ENCODE measurements at regions not wholly inside any gene's neighbourhood (a gene's known extent, or its start where the extent isn't known, plus 50 kb on each side); places are given as distances from the start of the nearest gene placed in this dataset.

DNA sequence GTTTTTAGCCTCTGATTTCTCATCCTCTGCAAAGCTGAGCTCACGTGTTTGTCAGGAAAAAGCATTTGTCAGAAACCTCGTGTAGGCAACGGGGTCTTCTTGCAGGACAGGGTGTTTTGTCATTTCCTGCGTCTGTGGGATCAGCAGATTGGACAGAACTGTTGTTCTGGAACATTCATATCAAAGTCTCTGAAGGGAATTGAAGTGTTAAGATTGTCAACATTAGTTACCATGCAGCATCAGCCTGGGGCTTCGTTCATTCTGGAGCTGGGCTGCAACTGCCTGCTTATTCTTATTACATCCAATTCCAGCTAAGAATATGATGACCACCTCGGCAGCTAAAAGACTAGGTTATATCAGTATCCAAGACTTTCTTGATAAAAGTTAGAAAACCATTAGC lies 71.0 kb upstream of the RALGAPA2 start:
- DNase-seq (ENCODE audit: low read depth in 1 of 2, low spot score in 1 of 2) = no peak
- 5% methylated on average over 6 of the region's 6 CpGs for WGBS (ENCODE audit: missing lambda C conversion rate)
- CTCF ChIA-PET = interaction anchor here (0.6 to 1.6 kb wide), 6 partner anchors 10 to 722 kb away, joined by 4 to 5 read pairs (median 4); no protein-coding TSS in a partner anchor
- no peak overlapping the region for H3K4me3 ChIP-seq
- no peak overlapping the region for H3K27ac ChIP-seq
- no peak for TF ChIP-seq RNF2 (IDR thresholded peaks at IDR 0.05; ENCODE audit: borderline replicate concordance, low read depth)
- no peak for TF ChIP-seq NR3C1 (IDR thresholded peaks at IDR 0.05)
- TF ChIP-seq, protein P1, sequence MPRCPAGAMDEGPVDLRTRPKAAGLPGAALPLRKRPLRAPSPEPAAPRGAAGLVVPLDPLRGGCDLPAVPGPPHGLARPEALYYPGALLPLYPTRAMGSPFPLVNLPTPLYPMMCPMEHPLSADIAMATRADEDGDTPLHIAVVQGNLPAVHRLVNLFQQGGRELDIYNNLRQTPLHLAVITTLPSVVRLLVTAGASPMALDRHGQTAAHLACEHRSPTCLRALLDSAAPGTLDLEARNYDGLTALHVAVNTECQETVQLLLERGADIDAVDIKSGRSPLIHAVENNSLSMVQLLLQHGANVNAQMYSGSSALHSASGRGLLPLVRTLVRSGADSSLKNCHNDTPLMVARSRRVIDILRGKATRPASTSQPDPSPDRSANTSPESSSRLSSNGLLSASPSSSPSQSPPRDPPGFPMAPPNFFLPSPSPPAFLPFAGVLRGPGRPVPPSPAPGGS (IDR thresholded peaks at IDR 0.05) = no peak
- no peak for TF ChIP-seq CHD4 (IDR thresholded peaks at IDR 0.05; ENCODE audit: borderline replicate concordance)
- no peak for TF ChIP-seq CHD2 (IDR thresholded peaks at IDR 0.05; ENCODE audit: low read length, partially characterized antibody)
- H3K4me1 ChIP-seq = no peaks in the 10 kb centered on the region
- FAIRE-seq = no peak
- no peak for ATAC-seq
- H3K4me2 ChIP-seq = no peak overlapping the region
- POLR2A ChIA-PET = no interaction called here
- H3K9me3 ChIP-seq = no peaks in the 10 kb centered on the region

DNA sequence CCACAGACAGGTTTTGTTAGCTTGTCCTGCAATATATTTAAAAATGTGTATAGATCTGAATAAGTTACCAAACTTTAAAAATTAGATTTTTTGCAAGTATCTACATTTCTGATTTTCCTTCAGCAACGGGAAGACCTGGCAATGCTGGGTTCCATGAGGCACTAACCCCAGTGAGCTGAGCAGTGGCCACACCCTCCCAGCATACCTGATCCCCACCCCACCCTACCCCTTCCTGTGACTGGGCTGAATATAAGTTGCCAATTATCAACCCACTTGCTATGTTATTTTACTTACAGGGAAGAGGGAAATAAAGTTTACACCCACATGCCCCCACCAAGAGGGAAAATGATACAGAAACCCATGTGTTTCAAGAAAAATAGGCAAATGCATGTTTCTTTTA lies 70.3 kb upstream of the RALGAPA2 start:
- no peak overlapping the region for H3K4me2 ChIP-seq
- no peak for ATAC-seq
- no peaks in the 10 kb centered on the region for H3K4me1 ChIP-seq
- TF ChIP-seq HEYL (CRISPR knock-in tag; IDR thresholded peaks at IDR 0.05) = no peak
- no peak for TF ChIP-seq ESRRA (IDR thresholded peaks at IDR 0.05; ENCODE audit: borderline replicate concordance, low read length)
- TF ChIP-seq, protein P2, sequence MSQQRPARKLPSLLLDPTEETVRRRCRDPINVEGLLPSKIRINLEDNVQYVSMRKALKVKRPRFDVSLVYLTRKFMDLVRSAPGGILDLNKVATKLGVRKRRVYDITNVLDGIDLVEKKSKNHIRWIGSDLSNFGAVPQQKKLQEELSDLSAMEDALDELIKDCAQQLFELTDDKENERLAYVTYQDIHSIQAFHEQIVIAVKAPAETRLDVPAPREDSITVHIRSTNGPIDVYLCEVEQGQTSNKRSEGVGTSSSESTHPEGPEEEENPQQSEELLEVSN (IDR thresholded peaks at IDR 0.05; ENCODE audit: borderline replicate concordance, low read depth) = no peak
- TF ChIP-seq CBX2 (IDR thresholded peaks at IDR 0.05; ENCODE audit: borderline replicate concordance, low read depth) = no peak
- TF ChIP-seq BHLHE40 (IDR thresholded peaks at IDR 0.05; ENCODE audit: low read depth, low read length) = no peak
- TF ChIP-seq ZFP36 (IDR thresholded peaks at IDR 0.05; ENCODE audit: borderline replicate concordance, partially characterized antibody) = no peak
- no peak for TF ChIP-seq RARB (CRISPR knock-in tag; IDR thresholded peaks at IDR 0.05)
- TF ChIP-seq, protein P3, sequence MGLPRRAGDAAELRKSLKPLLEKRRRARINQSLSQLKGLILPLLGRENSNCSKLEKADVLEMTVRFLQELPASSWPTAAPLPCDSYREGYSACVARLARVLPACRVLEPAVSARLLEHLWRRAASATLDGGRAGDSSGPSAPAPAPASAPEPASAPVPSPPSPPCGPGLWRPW (IDR thresholded peaks at IDR 0.05) = no peak
- TF ChIP-seq CEBPB (IDR thresholded peaks at IDR 0.05) = no peak
- no peak for TF ChIP-seq NPAS2 (CRISPR knock-in tag; IDR thresholded peaks at IDR 0.05; ENCODE audit: borderline replicate concordance)
- no peak for TF ChIP-seq JUN (IDR thresholded peaks at IDR 0.05)
- TF ChIP-seq TP53 (CRISPR knock-in tag; IDR thresholded peaks at IDR 0.05) = no peak
- TF ChIP-seq, protein P1 (IDR thresholded peaks at IDR 0.05) = no peak
- no peak for TF ChIP-seq ZSCAN20 (CRISPR knock-in tag; IDR thresholded peaks at IDR 0.05)
- TF ChIP-seq HOXB5 (CRISPR knock-in tag; IDR thresholded peaks at IDR 0.05) = no peak
- TF ChIP-seq EP300 (IDR thresholded peaks at IDR 0.05) = no peak
- no peak for TF ChIP-seq FOXS1 (CRISPR knock-in tag; IDR thresholded peaks at IDR 0.05)
- FAIRE-seq = no peak
- H3K9me3 ChIP-seq = no peaks in the 10 kb centered on the region
- 12% methylated on average over 1 of the region's 1 CpG for WGBS (ENCODE audit: missing lambda C conversion rate)
- no peak for DNase-seq (ENCODE audit: low read depth in 1 of 2, low spot score in 1 of 2)
- ChIA-PET CTCF (interaction anchor here (1.5 kb wide), 1 partner anchor 55 kb away, joined by 5 read pairs; no protein-coding TSS in a partner anchor), POLR2A (no interaction called here)
- no peak overlapping the region for H3K27ac ChIP-seq
- H3K4me3 ChIP-seq = no peak overlapping the region

DNA sequence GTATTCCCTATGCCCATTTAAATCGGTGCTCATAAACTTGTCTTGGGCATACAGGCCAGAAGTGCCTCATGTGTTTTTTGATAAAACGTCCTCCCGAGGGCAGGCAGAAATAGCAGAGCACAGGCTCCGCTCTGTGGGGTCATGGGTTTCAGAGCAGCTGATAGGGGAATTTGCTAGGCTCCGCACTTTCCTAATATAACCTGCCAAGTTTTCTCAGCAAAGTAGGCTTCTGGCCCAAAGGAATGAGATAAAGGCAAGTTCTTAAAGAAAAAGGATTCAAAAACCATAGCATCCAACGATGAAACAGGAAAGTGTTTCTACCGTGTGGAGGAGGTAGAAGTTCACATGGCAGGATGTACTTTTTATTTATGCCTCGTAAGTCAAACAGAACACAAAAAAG lies 69.8 kb upstream of the RALGAPA2 start:
- POLR2A ChIA-PET = no interaction called here
- H3K4me3 ChIP-seq = no peak overlapping the region
- 53% methylated on average over 8 of the region's 8 CpGs for WGBS (ENCODE audit: missing lambda C conversion rate)
- H3K9me3 ChIP-seq = no peaks in the 10 kb centered on the region
- CTCF ChIA-PET = no interaction called here
- no peaks in the 10 kb centered on the region for H3K4me1 ChIP-seq
- ATAC-seq (no peak), DNase-seq (ENCODE audit: low read depth in 1 of 2, low spot score in 1 of 2) (no peak), FAIRE-seq (no peak)
- no peak overlapping the region for H3K4me2 ChIP-seq
- no peak overlapping the region for H3K27ac ChIP-seq
- TF ChIP-seq, protein P4, sequence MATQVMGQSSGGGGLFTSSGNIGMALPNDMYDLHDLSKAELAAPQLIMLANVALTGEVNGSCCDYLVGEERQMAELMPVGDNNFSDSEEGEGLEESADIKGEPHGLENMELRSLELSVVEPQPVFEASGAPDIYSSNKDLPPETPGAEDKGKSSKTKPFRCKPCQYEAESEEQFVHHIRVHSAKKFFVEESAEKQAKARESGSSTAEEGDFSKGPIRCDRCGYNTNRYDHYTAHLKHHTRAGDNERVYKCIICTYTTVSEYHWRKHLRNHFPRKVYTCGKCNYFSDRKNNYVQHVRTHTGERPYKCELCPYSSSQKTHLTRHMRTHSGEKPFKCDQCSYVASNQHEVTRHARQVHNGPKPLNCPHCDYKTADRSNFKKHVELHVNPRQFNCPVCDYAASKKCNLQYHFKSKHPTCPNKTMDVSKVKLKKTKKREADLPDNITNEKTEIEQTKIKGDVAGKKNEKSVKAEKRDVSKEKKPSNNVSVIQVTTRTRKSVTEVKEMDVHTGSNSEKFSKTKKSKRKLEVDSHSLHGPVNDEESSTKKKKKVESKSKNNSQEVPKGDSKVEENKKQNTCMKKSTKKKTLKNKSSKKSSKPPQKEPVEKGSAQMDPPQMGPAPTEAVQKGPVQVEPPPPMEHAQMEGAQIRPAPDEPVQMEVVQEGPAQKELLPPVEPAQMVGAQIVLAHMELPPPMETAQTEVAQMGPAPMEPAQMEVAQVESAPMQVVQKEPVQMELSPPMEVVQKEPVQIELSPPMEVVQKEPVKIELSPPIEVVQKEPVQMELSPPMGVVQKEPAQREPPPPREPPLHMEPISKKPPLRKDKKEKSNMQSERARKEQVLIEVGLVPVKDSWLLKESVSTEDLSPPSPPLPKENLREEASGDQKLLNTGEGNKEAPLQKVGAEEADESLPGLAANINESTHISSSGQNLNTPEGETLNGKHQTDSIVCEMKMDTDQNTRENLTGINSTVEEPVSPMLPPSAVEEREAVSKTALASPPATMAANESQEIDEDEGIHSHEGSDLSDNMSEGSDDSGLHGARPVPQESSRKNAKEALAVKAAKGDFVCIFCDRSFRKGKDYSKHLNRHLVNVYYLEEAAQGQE (IDR thresholded peaks at IDR 0.05) = no peak
- TF ChIP-seq, protein P3 (IDR thresholded peaks at IDR 0.05) = no peak
- TF ChIP-seq HOXB5 (CRISPR knock-in tag; IDR thresholded peaks at IDR 0.05) = no peak
- no peak for TF ChIP-seq MAZ (IDR thresholded peaks at IDR 0.05; ENCODE audit: borderline replicate concordance, low read depth, low read length)
- TF ChIP-seq, protein P5, sequence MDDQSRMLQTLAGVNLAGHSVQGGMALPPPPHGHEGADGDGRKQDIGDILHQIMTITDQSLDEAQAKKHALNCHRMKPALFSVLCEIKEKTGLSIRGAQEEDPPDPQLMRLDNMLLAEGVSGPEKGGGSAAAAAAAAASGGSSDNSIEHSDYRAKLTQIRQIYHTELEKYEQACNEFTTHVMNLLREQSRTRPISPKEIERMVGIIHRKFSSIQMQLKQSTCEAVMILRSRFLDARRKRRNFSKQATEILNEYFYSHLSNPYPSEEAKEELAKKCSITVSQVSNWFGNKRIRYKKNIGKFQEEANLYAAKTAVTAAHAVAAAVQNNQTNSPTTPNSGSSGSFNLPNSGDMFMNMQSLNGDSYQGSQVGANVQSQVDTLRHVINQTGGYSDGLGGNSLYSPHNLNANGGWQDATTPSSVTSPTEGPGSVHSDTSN (IDR thresholded peaks at IDR 0.05) = no peak
- TF ChIP-seq HOXB13 (CRISPR knock-in tag; IDR thresholded peaks at IDR 0.05; ENCODE audit: low read depth) = no peak
- no peak for TF ChIP-seq TFCP2L1 (CRISPR knock-in tag; IDR thresholded peaks at IDR 0.05)
- no peak for TF ChIP-seq ZFP36 (IDR thresholded peaks at IDR 0.05; ENCODE audit: borderline replicate concordance, partially characterized antibody)
- TF ChIP-seq PHF8 (IDR thresholded peaks at IDR 0.05; ENCODE audit: borderline replicate concordance, low read depth) = no peak
